GM10266 (cell line): ENCODE measurements at regions not wholly inside any gene's neighbourhood (a gene's known extent, or its start where the extent isn't known, plus 50 kb on each side); places are given as distances from the start of the nearest gene placed in this dataset.
A peak's percentile ranks its signal among the peaks of the same experiment; 100 is the strongest.

ENCODE experiments used
- DNase-seq: peaks from one replicate; pipeline ENCODE4 v3.0.0; 2012; ENCODE audit errors: extremely low spot score
- TF ChIP-seq, protein P1 (sequence below): IDR thresholded peaks from 2 replicates; pipeline ENCODE4 v1.5.1; 2012; ENCODE audit warnings: mild to moderate bottlenecking, low read depth; ENCODE audit not compliant: control insufficient read depth, insufficient read depth; ENCODE audit errors: missing control alignments

DNA sequence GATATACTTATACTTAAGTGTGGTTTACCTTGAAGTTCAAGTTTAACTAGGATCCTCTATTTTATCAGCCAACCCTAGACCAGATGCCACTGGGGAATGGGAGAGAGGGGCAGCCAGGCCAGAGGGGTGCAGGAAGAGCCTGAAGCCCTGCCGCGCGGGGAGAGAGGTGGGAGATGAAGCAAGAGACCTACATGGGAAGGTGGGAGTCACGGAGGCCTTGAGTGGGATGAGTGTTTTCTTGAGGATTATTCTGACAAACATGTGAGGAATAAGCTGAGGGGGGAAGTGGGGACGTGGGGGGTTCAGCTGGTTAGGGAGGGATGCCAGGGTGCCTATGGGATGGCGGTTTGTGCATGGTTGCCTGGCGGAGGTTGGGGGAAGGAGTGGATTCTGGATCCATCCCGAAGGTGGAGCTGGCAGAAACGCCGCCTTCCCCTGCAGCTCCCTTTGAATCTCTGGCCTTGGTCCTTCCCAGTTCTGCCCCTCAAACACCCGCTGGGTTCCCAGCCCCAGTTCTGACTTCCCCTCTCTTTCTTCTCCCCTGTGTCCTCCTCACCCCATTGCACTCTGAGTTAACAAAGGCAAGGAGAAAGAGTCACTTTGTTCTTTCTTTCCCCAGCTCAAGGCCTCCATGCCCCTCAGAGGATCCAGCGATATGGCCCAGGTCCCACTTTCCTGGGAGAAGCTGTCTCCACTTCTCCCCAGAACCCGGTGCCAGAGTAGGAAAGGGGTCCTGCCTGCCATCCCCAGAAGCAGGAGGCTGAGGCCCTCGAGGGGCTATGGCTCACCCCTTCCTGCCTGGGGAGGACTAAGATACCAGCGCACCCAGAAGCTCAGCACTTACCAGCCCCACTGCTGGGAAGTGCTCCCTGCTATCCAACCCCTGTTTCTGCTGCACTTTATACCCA, 274.2 kb downstream of the UACA start:
- DNase-seq: no peak
- TF ChIP-seq, protein P1, sequence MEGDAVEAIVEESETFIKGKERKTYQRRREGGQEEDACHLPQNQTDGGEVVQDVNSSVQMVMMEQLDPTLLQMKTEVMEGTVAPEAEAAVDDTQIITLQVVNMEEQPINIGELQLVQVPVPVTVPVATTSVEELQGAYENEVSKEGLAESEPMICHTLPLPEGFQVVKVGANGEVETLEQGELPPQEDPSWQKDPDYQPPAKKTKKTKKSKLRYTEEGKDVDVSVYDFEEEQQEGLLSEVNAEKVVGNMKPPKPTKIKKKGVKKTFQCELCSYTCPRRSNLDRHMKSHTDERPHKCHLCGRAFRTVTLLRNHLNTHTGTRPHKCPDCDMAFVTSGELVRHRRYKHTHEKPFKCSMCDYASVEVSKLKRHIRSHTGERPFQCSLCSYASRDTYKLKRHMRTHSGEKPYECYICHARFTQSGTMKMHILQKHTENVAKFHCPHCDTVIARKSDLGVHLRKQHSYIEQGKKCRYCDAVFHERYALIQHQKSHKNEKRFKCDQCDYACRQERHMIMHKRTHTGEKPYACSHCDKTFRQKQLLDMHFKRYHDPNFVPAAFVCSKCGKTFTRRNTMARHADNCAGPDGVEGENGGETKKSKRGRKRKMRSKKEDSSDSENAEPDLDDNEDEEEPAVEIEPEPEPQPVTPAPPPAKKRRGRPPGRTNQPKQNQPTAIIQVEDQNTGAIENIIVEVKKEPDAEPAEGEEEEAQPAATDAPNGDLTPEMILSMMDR: no peak

DNA sequence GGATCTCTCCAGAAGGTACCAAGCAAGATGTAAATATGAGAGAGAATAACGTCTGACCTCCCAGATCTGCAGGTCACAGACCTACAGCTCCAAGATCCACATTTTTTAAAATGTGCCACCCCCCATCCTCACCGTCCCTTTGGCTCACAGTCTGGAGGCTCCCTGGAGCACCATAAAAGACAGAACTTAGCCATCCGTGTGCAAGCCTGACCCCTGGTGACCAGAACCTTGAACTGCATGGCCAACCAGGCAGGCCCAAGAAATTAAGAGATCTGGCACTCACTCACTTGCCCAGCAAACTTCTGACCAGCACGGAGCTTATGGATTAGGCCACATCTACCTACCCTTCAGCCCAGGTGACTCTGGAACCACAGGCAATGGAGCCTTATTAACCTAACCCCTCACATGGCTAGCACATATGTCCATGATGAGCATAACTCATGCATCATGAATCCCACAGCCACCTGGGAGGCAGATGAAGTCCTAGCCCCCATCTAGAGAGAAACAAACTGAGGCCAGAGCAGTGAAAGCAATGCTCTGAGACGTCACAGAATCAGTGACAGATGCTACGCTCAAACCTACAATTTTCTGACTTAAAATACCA, 275.3 kb downstream of the UACA start:
- TF ChIP-seq, protein P1: peak; percentile 97
- DNase-seq: peak; percentile 69

DNA sequence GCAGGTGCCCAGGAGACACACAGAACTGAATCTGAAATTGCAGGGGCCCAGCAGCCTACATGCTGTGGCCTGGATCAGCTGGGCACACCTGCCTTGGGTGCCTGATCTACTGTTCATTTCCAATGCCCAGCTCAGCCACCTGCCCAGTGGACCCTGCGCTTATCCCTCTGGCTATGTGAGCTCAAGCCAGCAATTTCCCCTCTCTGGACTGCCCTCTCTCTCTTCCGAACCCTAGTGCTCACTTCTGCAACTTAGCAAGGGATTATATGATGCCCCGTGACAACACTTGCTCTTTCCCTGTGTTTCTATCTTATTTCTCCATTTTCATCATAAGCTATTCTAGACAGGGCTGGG, 276.0 kb downstream of the UACA start:
- TF ChIP-seq, protein P1: no peak

DNA sequence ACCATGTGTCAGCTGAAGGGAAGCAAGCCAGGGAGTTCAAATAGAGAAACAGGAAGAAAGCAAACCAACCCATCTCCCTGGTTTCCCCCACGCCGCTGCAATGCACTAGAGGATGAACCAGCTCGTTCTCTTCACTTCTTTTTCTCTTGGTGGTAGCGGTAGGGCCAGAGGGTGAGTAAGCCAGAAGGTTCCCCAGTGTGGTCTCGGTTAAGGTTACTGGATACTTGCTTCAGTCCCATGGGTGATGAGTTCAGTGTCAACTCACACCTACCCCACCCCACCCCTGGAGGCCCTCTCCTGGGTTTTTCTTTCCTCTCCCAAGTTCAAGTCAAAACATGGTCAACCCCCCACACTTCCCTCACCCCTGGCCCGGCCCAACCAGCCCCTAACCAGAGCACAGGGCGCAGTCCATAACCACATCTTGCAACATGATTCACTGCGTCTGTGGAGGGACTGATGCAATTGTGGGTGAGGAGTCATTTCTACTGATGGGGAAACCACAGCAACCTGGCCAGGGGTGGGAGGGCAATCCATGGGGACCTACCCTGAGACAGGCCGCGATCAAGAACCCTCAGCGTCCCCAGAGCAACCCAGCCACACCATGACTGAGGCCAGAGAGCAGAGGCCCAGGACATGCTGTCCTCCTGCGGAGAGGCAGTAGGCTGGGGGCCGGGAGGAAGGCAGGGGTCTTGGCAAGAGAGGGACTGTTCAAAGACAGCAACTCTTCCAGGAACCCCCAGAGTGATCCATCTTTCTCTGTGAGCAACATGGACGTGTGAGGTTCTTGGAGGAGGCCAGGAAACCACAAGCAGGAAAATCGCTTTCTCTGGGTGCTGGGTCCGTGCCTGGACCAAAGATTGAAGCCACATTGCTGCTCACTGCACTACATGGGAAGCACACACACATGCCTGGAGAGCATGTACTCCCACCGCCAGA, 276.6 kb downstream of the UACA start:
- peak; percentile 82 for DNase-seq
- TF ChIP-seq, protein P1: no peak

More for the DNA sequence above, 276.0 kb downstream of the UACA start:
- DNase-seq: no peak

GRCh38 chr15:70486012-70486411, 277.3 kb downstream of the UACA start:
- DNase-seq: no peak
- TF ChIP-seq, protein P1: no peak

DNA sequence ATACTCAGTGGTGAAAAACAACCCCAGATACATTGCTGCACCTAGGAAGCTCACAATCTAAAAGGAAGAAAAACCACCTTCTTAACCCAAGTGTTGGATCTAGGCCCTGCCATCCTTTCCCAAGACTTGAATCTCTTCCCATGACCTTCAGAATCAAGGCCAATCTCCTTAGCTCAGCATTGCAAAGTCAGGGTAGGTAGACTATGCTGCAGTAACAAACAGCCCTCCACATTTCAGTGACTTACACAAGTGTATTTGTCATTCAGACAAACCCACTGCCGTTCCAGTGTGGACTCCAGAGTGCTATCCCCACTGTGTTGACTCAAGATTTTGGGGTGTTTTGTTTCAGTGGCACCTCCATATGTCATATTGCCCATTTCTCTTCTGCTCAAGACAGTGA, 278.4 kb downstream of the UACA start:
- DNase-seq: no peak
- TF ChIP-seq, protein P1: no peak
